GM12892 (cell line): ENCODE measurements at regions not wholly inside any gene's neighbourhood (a gene's known extent, or its start where the extent isn't known, plus 50 kb on each side); places are given as distances from the start of the nearest gene placed in this dataset.
"Not testable (repeated sequence)": the region's sequence is repeated elsewhere in the genome, so short reads cannot be mapped to it uniquely, and the experiment has no call there.

Source experiments
- DNase-seq: peaks from one replicate; pipeline ENCODE4 v3.0.0; 2011; ENCODE audit not compliant: insufficient read length
- FAIRE-seq: peaks from 2 replicates; lab custom pipeline; 2011; peaks lifted over from hg19 to GRCh38; lab: Jason Lieb, UNC
- POLR2A ChIP-seq: IDR thresholded peaks from 2 replicates; pipeline ENCODE4 v1.6.1; 2011; ENCODE audit warnings: low read depth, low read length, control low read depth
- POLR2AphosphoS5 ChIP-seq: IDR thresholded peaks from 2 replicates; pipeline ENCODE4 v1.6.1; 2011; ENCODE audit warnings: low read depth, low read length, control low read depth
- TAF1 ChIP-seq: IDR thresholded peaks from 2 replicates; pipeline ENCODE4 v1.6.1; 2011; ENCODE audit warnings: low read depth, mild to moderate bottlenecking, control low read depth, low read length, borderline replicate concordance

GRCh38 chr14:22179190-22179589, 409.8 kb downstream of the DAD1 start:
- DNase-seq (no peak), FAIRE-seq (no peak)
- TF ChIP-seq POLR2A (no peak), POLR2AphosphoS5 (no peak), TAF1 (no peak)

- no peak for TF ChIP-seq POLR2AphosphoS5
- no peak for TF ChIP-seq TAF1
- TF ChIP-seq POLR2A: no peak
- no peak for DNase-seq
- peak; percentile 68 for FAIRE-seq
Observed at GRCh38 chr14:22178333-22178839, 410.6 kb downstream of the DAD1 start.

- no peak for TF ChIP-seq TAF1
- no peak for TF ChIP-seq POLR2A
- TF ChIP-seq POLR2AphosphoS5: no peak
- DNase-seq (no peak), FAIRE-seq (no peak)
Observed at GRCh38 chr14:22177870-22178269, 411.2 kb downstream of the DAD1 start.

GRCh38 chr14:22176957-22177356, 412.1 kb downstream of the DAD1 start:
- TF ChIP-seq POLR2AphosphoS5 (no peak), POLR2A (no peak), TAF1 (no peak)
- no peak for FAIRE-seq

GRCh38 chr14:22175278-22175558, 413.8 kb downstream of the DAD1 start:
- not testable (repeated sequence) for FAIRE-seq, DNase-seq

More at GRCh38 chr14:22176957-22177356, 412.1 kb downstream of the DAD1 start:
- DNase-seq: no peak

GRCh38 chr14:22174412-22175277, 414.4 kb downstream of the DAD1 start:
- FAIRE-seq (no peak), DNase-seq (no peak)
- no peak for TF ChIP-seq POLR2A
- TF ChIP-seq POLR2AphosphoS5: no peak

GRCh38 chr14:22168092-22168955, 420.7 kb downstream of the DAD1 start:
- TF ChIP-seq POLR2A (no peak), TAF1 (no peak), POLR2AphosphoS5 (no peak)
- no peak for DNase-seq
- FAIRE-seq: no peak

- DNase-seq (no peak), FAIRE-seq (no peak)
- TF ChIP-seq POLR2A (no peak), POLR2AphosphoS5 (no peak), TAF1 (no peak)
Observed at GRCh38 chr14:22164616-22165015, 424.4 kb downstream of the DAD1 start.

GRCh38 chr14:22163051-22163450, 426.0 kb downstream of the DAD1 start:
- TF ChIP-seq POLR2A: no peak
- no peak for TF ChIP-seq TAF1
- TF ChIP-seq POLR2AphosphoS5: no peak
- DNase-seq: no peak
- FAIRE-seq: peak; percentile 30

GRCh38 chr14:22159957-22160356, 429.1 kb downstream of the DAD1 start:
- TF ChIP-seq POLR2AphosphoS5 (no peak), TAF1 (no peak), POLR2A (no peak)
- DNase-seq (no peak), FAIRE-seq (no peak)

GRCh38 chr14:22159099-22159498, 429.9 kb downstream of the DAD1 start:
- TF ChIP-seq POLR2AphosphoS5 (no peak), POLR2A (no peak), TAF1 (no peak)
- DNase-seq (no peak), FAIRE-seq (no peak)
